WERI-Rb-1 (cell line): ENCODE measurements at regions not wholly inside any gene's neighbourhood (a gene's known extent, or its start where the extent isn't known, plus 50 kb on each side); places are given as distances from the start of the nearest gene placed in this dataset.

Experiments
- DNase-seq: peaks from one replicate; pipeline ENCODE4 v3.0.0-alpha.2; 2020
- H3K27ac ChIP-seq: fragments of 250-450 bp; sonication (Bioruptor Pico); 2 replicates; pipeline ENCODE4 v1.5.1; 2020; ENCODE audit warnings: mild to moderate bottlenecking, moderate library complexity
- H3K27me3 ChIP-seq: fragments of 250-450 bp; sonication (Bioruptor Pico); 2 replicates; pipeline ENCODE4 v1.5.1; 2021; ENCODE audit warnings: mild to moderate bottlenecking, low read depth, moderate library complexity; ENCODE audit not compliant: insufficient read depth, severe bottlenecking
- H3K36me3 ChIP-seq: fragments of 250-450 bp; sonication (Bioruptor Pico); 2 replicates; pipeline ENCODE4 v1.5.1; 2020; ENCODE audit warnings: mild to moderate bottlenecking, moderate library complexity
- H3K4me3 ChIP-seq: 2 replicates; pipeline ENCODE4 v1.5.1; 2011; ENCODE audit warnings: low read depth, mild to moderate bottlenecking, control low read depth, low read length
- H3K9me3 ChIP-seq: fragments of 250-450 bp; sonication (Bioruptor Pico); 2 replicates; pipeline ENCODE4 v1.5.1; 2021; ENCODE audit warnings: mild to moderate bottlenecking, moderate library complexity; ENCODE audit not compliant: severe bottlenecking
- CTCF ChIP-seq: IDR thresholded peaks from 2 replicates; pipeline ENCODE4 v1.5.1; 2011; ENCODE audit warnings: low read depth, mild to moderate bottlenecking, control low read depth, inconsistent platforms, low read length

DNA sequence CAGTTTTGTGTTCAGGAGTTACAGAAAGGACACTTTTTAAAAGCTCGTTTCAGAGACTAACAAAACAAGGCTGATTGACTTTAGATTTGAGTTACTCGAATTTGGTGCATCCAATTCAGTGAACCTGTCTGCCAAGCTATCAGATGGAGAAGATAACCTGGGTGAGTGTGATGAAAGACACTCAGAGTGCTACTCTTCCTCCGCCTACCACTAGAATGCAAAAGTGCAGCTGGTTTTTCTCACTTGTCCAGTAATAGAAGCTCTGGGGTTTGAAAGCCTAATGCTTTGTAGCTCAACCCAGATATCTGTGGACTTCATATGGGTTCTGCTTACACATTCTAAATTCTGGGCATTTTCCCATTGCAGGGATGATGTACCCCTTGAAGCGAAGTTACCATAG lies 82.8 kb upstream of the NPY start:
- no peak for TF ChIP-seq CTCF
- Histone ChIP-seq H3K27me3 (peaks cover 11% of the 10 kb centered on the region), H3K4me3 (no peak overlapping the region), H3K9me3 (no peaks in the 10 kb centered on the region), H3K36me3 (no peaks in the 10 kb centered on the region), H3K27ac (no peak overlapping the region)
- no peak for DNase-seq

DNA sequence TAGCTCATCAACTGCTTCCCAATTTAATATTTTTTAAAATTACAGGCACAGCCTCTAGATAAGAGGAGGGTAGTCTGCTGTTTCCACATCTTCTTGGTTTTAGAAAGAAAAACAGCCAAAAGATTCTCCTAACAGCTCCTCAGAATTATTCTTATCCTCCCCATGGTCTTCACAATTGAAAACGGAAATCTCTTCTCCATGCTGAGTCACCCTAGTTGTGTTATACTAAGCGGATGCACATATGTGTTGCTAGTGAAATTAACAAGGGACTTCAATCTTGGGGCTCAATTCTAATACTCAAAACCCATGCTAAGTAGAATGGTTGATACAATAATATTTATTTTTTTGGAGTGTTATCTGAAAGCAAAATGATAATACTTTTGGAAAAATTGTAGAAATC lies 71.9 kb upstream of the NPY start:
- Histone ChIP-seq H3K27ac (no peak overlapping the region), H3K9me3 (no peaks in the 10 kb centered on the region), H3K27me3 (peaks cover 5% of the 10 kb centered on the region), H3K4me3 (no peak overlapping the region), H3K36me3 (no peaks in the 10 kb centered on the region)
- no peak for DNase-seq
- TF ChIP-seq CTCF, result no peak

DNA sequence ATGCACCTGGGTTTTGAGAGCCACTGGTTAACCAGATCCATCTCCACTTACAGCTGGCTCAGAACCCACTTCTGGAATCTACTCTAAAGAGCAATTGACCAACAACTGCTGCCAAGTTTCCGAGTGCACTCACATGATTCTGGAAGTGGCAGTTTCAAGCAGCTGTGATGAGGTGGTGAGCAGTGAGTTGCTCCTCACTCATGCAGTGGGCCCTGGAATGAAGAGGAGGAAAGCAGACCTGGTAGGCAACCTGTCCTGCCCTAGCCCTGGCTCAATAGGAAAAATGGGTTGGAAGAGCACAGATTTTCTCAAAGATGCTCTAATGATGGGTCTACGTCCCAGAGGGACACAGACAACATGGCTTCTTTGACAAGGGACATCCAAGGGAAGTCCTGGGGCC lies 70.7 kb upstream of the NPY start:
- Histone ChIP-seq H3K27me3 (peaks cover 5% of the 10 kb centered on the region), H3K36me3 (no peaks in the 10 kb centered on the region), H3K9me3 (no peaks in the 10 kb centered on the region), H3K27ac (no peak overlapping the region), H3K4me3 (no peak overlapping the region)
- DNase-seq, result no peak
- no peak for TF ChIP-seq CTCF

DNA sequence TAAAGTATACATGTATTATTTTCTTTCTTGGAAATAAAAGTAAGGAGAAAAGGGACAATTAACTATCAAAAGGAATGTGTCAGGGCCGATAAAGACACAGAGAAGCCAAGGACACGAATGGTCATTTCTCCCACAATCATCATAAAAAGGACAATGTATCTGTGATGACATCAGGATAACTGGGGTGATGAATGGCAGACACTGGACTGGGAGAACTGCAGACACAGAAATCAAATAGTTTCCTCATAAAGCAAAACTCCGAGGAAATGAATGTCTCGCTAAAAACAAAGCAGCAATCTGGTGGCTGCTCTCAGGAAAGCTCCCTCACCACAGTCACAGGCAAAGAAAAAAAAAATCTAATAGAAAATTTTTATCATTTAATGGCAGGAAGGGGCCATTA lies 69.3 kb upstream of the NPY start:
- no peak for TF ChIP-seq CTCF
- Histone ChIP-seq H3K36me3 (no peaks in the 10 kb centered on the region), H3K27ac (no peak overlapping the region), H3K4me3 (no peak overlapping the region), H3K27me3 (peaks cover 5% of the 10 kb centered on the region), H3K9me3 (no peaks in the 10 kb centered on the region)
- DNase-seq, result no peak

GRCh38 chr7:24216576-24217125 lies 67.3 kb upstream of the NPY start:
- Histone ChIP-seq H3K9me3 (no peaks in the 10 kb centered on the region), H3K36me3 (no peaks in the 10 kb centered on the region), H3K4me3 (no peak overlapping the region), H3K27ac (no peak overlapping the region), H3K27me3 (peaks cover 3% of the 10 kb centered on the region)
- no peak for TF ChIP-seq CTCF
- DNase-seq, result peak; percentile 16

GRCh38 chr7:24221500-24221899 lies 62.5 kb upstream of the NPY start:
- H3K27me3 ChIP-seq, result no peaks in the 10 kb centered on the region
- H3K9me3 ChIP-seq, result no peaks in the 10 kb centered on the region
- no peak for DNase-seq
- no peak overlapping the region for H3K27ac ChIP-seq
- no peak overlapping the region for H3K4me3 ChIP-seq
- TF ChIP-seq CTCF, result no peak
- no peaks in the 10 kb centered on the region for H3K36me3 ChIP-seq
